PC-9 (cell line): ENCODE measurements at regions not wholly inside any gene's neighbourhood (a gene's known extent, or its start where the extent isn't known, plus 50 kb on each side); places are given as distances from the start of the nearest gene placed in this dataset.

Experiments
- BruUV-seq: library from RNA; stranded (reverse); fragments of 400-500 nt; replicated peaks from 2 replicates; lab custom pipeline; 2021; lab: Mats Ljungman, UMichigan
- CTCF ChIA-PET: fragments of 300-600 bp; sonication (Branson Sonifier 250); formaldehyde crosslinking; loops from one replicate; lab custom pipeline; 2022; ENCODE audit warnings: antibody characterized with exemption; lab: Charles Lee
- POLR2A ChIA-PET: fragments of 300-600 bp; sonication (Branson Sonifier 250); formaldehyde crosslinking; loops from one replicate; lab custom pipeline; 2022; ENCODE audit warnings: antibody characterized with exemption; ENCODE audit not compliant: unreplicated experiment; lab: Charles Lee
- DNase-seq, 2 experiments: peaks; one replicate each; pipeline versions ENCODE4 v3.0.0 to v3.0.0-alpha.2; 2015 to 2022; ENCODE audit warnings: mixed read lengths in 1 of 2
- H2AFZ ChIP-seq: fragments of 200-600 bp; sonication (generic); 2 replicates; pipeline ENCODE4 v1.8.1; 2017; ENCODE audit warnings: antibody characterized with exemption
- H3F3A ChIP-seq: fragments of 200-600 bp; sonication (generic); 2 replicates; pipeline ENCODE4 v1.8.1; 2017; ENCODE audit warnings: antibody characterized with exemption, mild to moderate bottlenecking, low read depth; ENCODE audit not compliant: insufficient read depth
- H3K27ac ChIP-seq: fragments of 200-600 bp; sonication (generic); 2 replicates; pipeline ENCODE4 v1.6.1; 2016; ENCODE audit warnings: mixed run types
- H3K27me3 ChIP-seq: fragments of 200-600 bp; sonication (generic); 2 replicates; pipeline ENCODE4 v1.6.1; 2016; ENCODE audit warnings: low read depth, mixed run types; ENCODE audit not compliant: insufficient read depth
- H3K36me3 ChIP-seq: fragments of 200-600 bp; sonication (generic); 2 replicates; pipeline ENCODE4 v1.6.1; 2016; ENCODE audit warnings: low read depth, mixed run types
- H3K4me1 ChIP-seq: fragments of 200-600 bp; sonication (generic); replicated peaks from 2 replicates; pipeline ENCODE4 v1.6.1; 2016; ENCODE audit warnings: mixed run types; ENCODE audit not compliant: insufficient read depth
- H3K4me2 ChIP-seq: fragments of 200-600 bp; sonication (generic); 2 replicates; pipeline ENCODE4 v1.6.1; 2017; ENCODE audit warnings: mixed run types
- H3K4me3 ChIP-seq: fragments of 200-600 bp; sonication (generic); 2 replicates; pipeline ENCODE4 v1.6.1; 2016; ENCODE audit warnings: mixed run types
- H3K79me2 ChIP-seq: fragments of 200-600 bp; sonication (generic); 2 replicates; pipeline ENCODE4 v1.6.1; 2017; ENCODE audit warnings: low read depth, mixed run types
- H3K9me2 ChIP-seq: fragments of 200-600 bp; sonication (generic); 2 replicates; pipeline ENCODE4 v1.8.1; 2017; ENCODE audit warnings: mild to moderate bottlenecking; ENCODE audit not compliant: insufficient read depth
- H3K9me3 ChIP-seq: fragments of 200-600 bp; sonication (generic); 2 replicates; pipeline ENCODE4 v1.8.1; 2016; ENCODE audit warnings: low read depth; ENCODE audit not compliant: insufficient read depth
- H4K20me1 ChIP-seq: fragments of 200-600 bp; sonication (generic); 2 replicates; pipeline ENCODE4 v1.8.1; 2017; ENCODE audit not compliant: insufficient read depth
- CTCF ChIP-seq: fragments of 200-600 bp; sonication (generic); conservative IDR thresholded peaks from 2 replicates; pipeline ENCODE4 v1.6.1; 2017; ENCODE audit warnings: mixed run types, antibody characterized with exemption, mild to moderate bottlenecking, moderate library complexity
- EZH2 ChIP-seq: fragments of 200-600 bp; sonication (generic); IDR thresholded peaks from 2 replicates; pipeline ENCODE4 v1.8.0; 2017; ENCODE audit warnings: antibody characterized with exemption, low read depth
- intact Hi-C: fragments of 100-400 bp; cut with micrococcal nuclease; formaldehyde crosslinking; loops from one replicate; pipeline ENCODE4 v1.10.0; 2022; ENCODE audit not compliant: unreplicated experiment

- Histone ChIP-seq H3K9me2 (no peaks in the 10 kb centered on the region), H3F3A (peaks cover 19% of the 10 kb centered on the region), H3K36me3 (no peaks in the 10 kb centered on the region), H3K4me1 (peaks cover 34% of the 10 kb centered on the region), H3K79me2 (no peaks in the 10 kb centered on the region), H3K4me3 (no peak overlapping the region), H3K27ac (peak overlapping the region; percentile 59), H3K9me3 (0 out of 2 replicates have a peak, but pooled peaks cover 8% of the 10 kb centered on the region), H3K27me3 (no peaks in the 10 kb centered on the region), H4K20me1 (no peaks in the 10 kb centered on the region), H2AFZ (no peak overlapping the region), H3K4me2 (peak overlapping the region; percentile 54)
- TF ChIP-seq CTCF (no peak), EZH2 (no peak)
- ChIA-PET POLR2A (interaction anchor here (0.6 to 0.7 kb wide), 3 partner anchors 94 to 143 kb away, joined by 3 to 4 read pairs (median 3); no protein-coding TSS in a partner anchor), CTCF (no interaction called here)
- no TSS peak for BruUV-seq
- intact Hi-C loops = loop anchor here (1.0 to 5.0 kb wide), 2 partner anchors 136 to 297 kb away; partner anchors contain the start of gene ZBTB25
- peak; percentile 53 to 94 for DNase-seq
Observed at GRCh38 chr14:64639340-64639821, 64.8 kb upstream of the PLEKHG3 start.

- POLR2A ChIA-PET = no interaction called here
Observed at GRCh38 chr14:64640839-64641238, 63.4 kb upstream of the PLEKHG3 start.

GRCh38 chr14:64641760-64642159, 62.5 kb upstream of the PLEKHG3 start:
- H3K27me3 ChIP-seq = no peaks in the 10 kb centered on the region
- H3K4me1 ChIP-seq = peaks cover 29% of the 10 kb centered on the region
- BruUV-seq = no TSS peak
- H3K9me3 ChIP-seq = 0 out of 2 replicates have a peak, but pooled peaks cover 8% of the 10 kb centered on the region
- H3K79me2 ChIP-seq = no peaks in the 10 kb centered on the region
- ChIA-PET CTCF (no interaction called here), POLR2A (no interaction called here)
- TF ChIP-seq CTCF (no peak), EZH2 (no peak)
- H3K4me2 ChIP-seq = no peak overlapping the region
- peaks cover 27% of the 10 kb centered on the region for H3F3A ChIP-seq
- intact Hi-C loops = no loop called here
- no peak overlapping the region for H3K27ac ChIP-seq
- H4K20me1 ChIP-seq = no peaks in the 10 kb centered on the region
- no peak overlapping the region for H3K4me3 ChIP-seq
- no peaks in the 10 kb centered on the region for H3K36me3 ChIP-seq
- no peak for DNase-seq
- H3K9me2 ChIP-seq = no peaks in the 10 kb centered on the region
- H2AFZ ChIP-seq = no peak overlapping the region

More at GRCh38 chr14:64640839-64641238, 63.4 kb upstream of the PLEKHG3 start:
- BruUV-seq = no TSS peak
- no peak overlapping the region for H2AFZ ChIP-seq
- intact Hi-C loops = no loop called here
- no peak overlapping the region for H3K4me3 ChIP-seq
- no peaks in the 10 kb centered on the region for H3K36me3 ChIP-seq
- peaks cover 27% of the 10 kb centered on the region for H3F3A ChIP-seq
- CTCF ChIA-PET = no interaction called here
- DNase-seq = no peak
- H3K4me2 ChIP-seq = no peak overlapping the region
- TF ChIP-seq CTCF = no peak
- TF ChIP-seq EZH2 = no peak
- no peak overlapping the region for H3K27ac ChIP-seq
- 0 out of 2 replicates have a peak, but pooled peaks cover 8% of the 10 kb centered on the region for H3K9me3 ChIP-seq
- peaks cover 34% of the 10 kb centered on the region for H3K4me1 ChIP-seq
- no peaks in the 10 kb centered on the region for H3K27me3 ChIP-seq
- H3K79me2 ChIP-seq = no peaks in the 10 kb centered on the region
- H4K20me1 ChIP-seq = no peaks in the 10 kb centered on the region
- H3K9me2 ChIP-seq = no peaks in the 10 kb centered on the region
